ENCODE measurements at regions not wholly inside any gene's neighbourhood (a gene's known extent, or its start where the extent isn't known, plus 50 kb on each side); places are given as distances from the start of the nearest gene placed in this dataset.
A peak's percentile ranks its signal among the peaks of the same experiment; 100 is the strongest.

- DNase-seq (ENCODE audit: low read depth), result no peak
These were observed 110.8 kb upstream of the NR2F2 start for GRCh38 chr15:96219681-96220080.

GRCh38 chr15:96220657-96221056, 109.8 kb upstream of the NR2F2 start:
- DNase-seq (ENCODE audit: low read depth), result no peak

- DNase-seq (ENCODE audit: low read depth), result no peak
These were observed 107.5 kb upstream of the NR2F2 start for GRCh38 chr15:96222981-96223380.

GRCh38 chr15:96223939-96224338, 106.6 kb upstream of the NR2F2 start:
- no peak for DNase-seq (ENCODE audit: low read depth)

GRCh38 chr15:96225642-96226259, 104.7 kb upstream of the NR2F2 start:
- no peak for DNase-seq (ENCODE audit: low read depth)

- DNase-seq (ENCODE audit: low read depth), result no peak
These were observed 99.8 kb upstream of the NR2F2 start for GRCh38 chr15:96230526-96231181.

GRCh38 chr15:96232335-96232734, 98.2 kb upstream of the NR2F2 start:
- DNase-seq (ENCODE audit: low read depth), result no peak

GRCh38 chr15:96234109-96234892, 96.2 kb upstream of the NR2F2 start:
- DNase-seq (ENCODE audit: low read depth), result peak; percentile 64

- no peak for DNase-seq (ENCODE audit: low read depth)
These were observed 93.5 kb upstream of the NR2F2 start for GRCh38 chr15:96237002-96237401.

- no peak for DNase-seq (ENCODE audit: low read depth)
These were observed 87.7 kb upstream of the NR2F2 start for GRCh38 chr15:96242761-96243160.

GRCh38 chr15:96243701-96244100, 86.8 kb upstream of the NR2F2 start:
- no peak for DNase-seq (ENCODE audit: low read depth)

- no peak for DNase-seq (ENCODE audit: low read depth)
These were observed 85.2 kb upstream of the NR2F2 start for GRCh38 chr15:96245252-96245651.

GRCh38 chr15:96246057-96246456, 84.4 kb upstream of the NR2F2 start:
- no peak for DNase-seq (ENCODE audit: low read depth)

- DNase-seq (ENCODE audit: low read depth), result peak; percentile 60
These were observed 82.7 kb upstream of the NR2F2 start for GRCh38 chr15:96247621-96248305.

GRCh38 chr15:96252148-96252547, 78.4 kb upstream of the NR2F2 start:
- no peak for DNase-seq (ENCODE audit: low read depth)

GRCh38 chr15:96253006-96253747, 77.3 kb upstream of the NR2F2 start:
- DNase-seq (ENCODE audit: low read depth), result no peak

- no peak for DNase-seq (ENCODE audit: low read depth)
These were observed 76.3 kb upstream of the NR2F2 start for GRCh38 chr15:96254173-96254572.

GRCh38 chr15:96255599-96255998, 74.9 kb upstream of the NR2F2 start:
- no peak for DNase-seq (ENCODE audit: low read depth)

- no peak for DNase-seq (ENCODE audit: low read depth)
These were observed 68.9 kb upstream of the NR2F2 start for GRCh38 chr15:96261575-96262034.

- DNase-seq (ENCODE audit: low read depth), result no peak
These were observed 68.4 kb upstream of the NR2F2 start for GRCh38 chr15:96262097-96262496.

- DNase-seq (ENCODE audit: low read depth), result no peak
These were observed 67.7 kb upstream of the NR2F2 start for GRCh38 chr15:96262549-96263489.
